Endothelial cell of umbilical vein (primary cell): ENCODE measurements at regions not wholly inside any gene's neighbourhood (a gene's known extent, or its start where the extent isn't known, plus 50 kb on each side); places are given as distances from the start of the nearest gene placed in this dataset.

Source experiments
- BruUV-seq: library from RNA; stranded (reverse); fragments of 400-500 nt; replicated peaks from 2 replicates; lab custom pipeline; 2021; lab: Mats Ljungman, UMichigan
- CTCF ChIA-PET: fragments of 300-600, 350-600 bp; sonication (Branson Sonifier 250); formaldehyde crosslinking; loops from one replicate; lab custom pipeline; 2021; ENCODE audit warnings: antibody characterized with exemption, inconsistent platforms; lab: Charles Lee
- POLR2A ChIA-PET: fragments of 300-600, 350-600 bp; sonication (Branson Sonifier 250); formaldehyde crosslinking; loops from one replicate; lab custom pipeline; 2021; ENCODE audit warnings: antibody characterized with exemption, inconsistent platforms; lab: Charles Lee
- DNase-seq: peaks from one replicate; pipeline ENCODE4 v3.0.0-alpha.2; 2011; ENCODE audit warnings: low read depth, low spot score
- FAIRE-seq: peaks from 2 replicates; lab custom pipeline; 2011; peaks lifted over from hg19 to GRCh38; lab: Jason Lieb, UNC
- H2AFZ ChIP-seq: 2 replicates; pipeline ENCODE4 v1.6.0; 2012; ENCODE audit warnings: low read depth, low read length, control low read depth, inconsistent platforms
- H3K27ac ChIP-seq: 2 replicates; pipeline ENCODE4 v1.5.1; 2011; ENCODE audit warnings: low read depth, mild to moderate bottlenecking, control low read depth, low read length, moderate library complexity; ENCODE audit not compliant: insufficient read depth
- H3K27me3 ChIP-seq, 2 experiments: 2 replicates each; pipeline versions ENCODE4 v1.6.0 to v1.6.1; 2011; ENCODE audit warnings: low read length in 2 of 2, mixed read lengths in 1 of 2; ENCODE audit not compliant: control insufficient read depth in 2 of 2, insufficient read depth in 2 of 2
- H3K36me3 ChIP-seq, 2 experiments: 2 replicates in 1 of 2; 3 replicates in 1 of 2; pipeline ENCODE4 v1.5.1; 2011; ENCODE audit warnings: low read length in 2 of 2, mild to moderate bottlenecking in 1 of 2, moderate library complexity in 1 of 2; ENCODE audit not compliant: control insufficient read depth in 2 of 2, insufficient read depth in 2 of 2; ENCODE audit errors: extremely low read depth in 1 of 2
- H3K4me1 ChIP-seq: 3 replicates; pipeline ENCODE4 v1.5.1; 2011; ENCODE audit warnings: mild to moderate bottlenecking, low read length; ENCODE audit not compliant: control insufficient read depth, insufficient read depth; ENCODE audit errors: extremely low read depth
- H3K4me2 ChIP-seq: 2 replicates; pipeline ENCODE4 v1.6.1; 2011; ENCODE audit warnings: low read length, control low read depth, mixed read lengths; ENCODE audit not compliant: insufficient read depth
- H3K4me3 ChIP-seq, 3 experiments: fragments of 200-600 bp in 1 of 3; sonication (generic), shearing (Covaris generic) in 1 of 3; replicated peaks in 1 of 3; 2 replicates each; pipeline ENCODE4 v1.5.1; 2011 to 2016; ENCODE audit warnings: control low read depth in 3 of 3, low read length in 3 of 3, mild to moderate bottlenecking in 2 of 3, inconsistent platforms in 1 of 3, low read depth in 1 of 3, moderate library complexity in 1 of 3; ENCODE audit not compliant: insufficient read depth in 1 of 3
- H3K79me2 ChIP-seq: 2 replicates; pipeline ENCODE4 v1.6.0; 2012; ENCODE audit warnings: low read length, inconsistent platforms; ENCODE audit not compliant: control insufficient read depth, insufficient read depth
- H3K9ac ChIP-seq: replicated peaks from 2 replicates; pipeline ENCODE3; 2011; ENCODE audit warnings: low read length, control low read depth; ENCODE audit not compliant: insufficient read depth; ENCODE audit errors: extremely low read depth
- H3K9me1 ChIP-seq: replicated peaks from 3 replicates; pipeline ENCODE4 v1.6.0; 2011; ENCODE audit warnings: mild to moderate bottlenecking, low read length; ENCODE audit not compliant: control insufficient read depth, insufficient read depth; ENCODE audit errors: extremely low read depth
- H3K9me3 ChIP-seq: replicated peaks from 2 replicates; pipeline ENCODE4 v1.5.1; 2012; ENCODE audit warnings: low read length, inconsistent platforms; ENCODE audit not compliant: control insufficient read depth, insufficient read depth
- H4K20me1 ChIP-seq: replicated peaks from 2 replicates; pipeline ENCODE3; 2011; ENCODE audit warnings: mild to moderate bottlenecking, low read length; ENCODE audit not compliant: control insufficient read depth, insufficient read depth; ENCODE audit errors: extremely low read depth
- EZH2 ChIP-seq: IDR thresholded peaks from 2 replicates; pipeline ENCODE4 v1.6.1; 2012; ENCODE audit warnings: borderline replicate concordance, low read depth, mild to moderate bottlenecking, moderate library complexity, low read length, inconsistent platforms; ENCODE audit not compliant: severe bottlenecking
- FOS ChIP-seq: IDR thresholded peaks from 2 replicates; pipeline ENCODE4 v1.6.1; 2011; ENCODE audit warnings: mild to moderate bottlenecking, low read length, moderate library complexity, borderline replicate concordance; ENCODE audit not compliant: insufficient read depth
- GATA2 ChIP-seq: IDR thresholded peaks from 2 replicates; pipeline ENCODE4 v1.7.0; 2011; ENCODE audit warnings: low read depth, mild to moderate bottlenecking, moderate library complexity, mixed read lengths, low read length; ENCODE audit not compliant: insufficient read length, insufficient read depth
- JUN ChIP-seq: IDR thresholded peaks from 2 replicates; pipeline ENCODE4 v1.6.1; 2011; ENCODE audit warnings: borderline replicate concordance, low read depth; ENCODE audit not compliant: insufficient read length, insufficient read depth
- MYC ChIP-seq: IDR thresholded peaks from one replicate; pipeline ENCODE4 v1.6.1; 2011; ENCODE audit warnings: mild to moderate bottlenecking, low read depth, low read length
- POLR2A ChIP-seq: IDR thresholded peaks from 2 replicates; pipeline ENCODE4 v1.6.1; 2012; ENCODE audit warnings: low read depth, mild to moderate bottlenecking, control low read depth, low read length
- POLR2AphosphoS5 ChIP-seq: IDR thresholded peaks from 2 replicates; pipeline ENCODE4 v1.6.1; 2012; ENCODE audit warnings: low read depth, mild to moderate bottlenecking, control low read depth, low read length, moderate library complexity; ENCODE audit not compliant: insufficient read depth
- dilution Hi-C: fragments of 300-500 bp; cut with MboI; formaldehyde crosslinking; loops from one replicate; pipeline ENCODE4 v1.15.0; 2019; ENCODE audit warnings: low sequenced_read_pairs; ENCODE audit not compliant: extremely low pct_ligation_motif_present
- intact Hi-C: fragments of 100-400 bp; cut with micrococcal nuclease; formaldehyde crosslinking; loops from one replicate; pipeline ENCODE4 v1.10.0; 2022
- TF ChIP-seq, protein P1 (sequence below), 2 donors: IDR thresholded peaks; 1 replicate in 1 of 2; 2 replicates in 1 of 2; pipeline ENCODE4 v1.5.1; 2011; ENCODE audit warnings: low read length in 2 of 2, mild to moderate bottlenecking in 2 of 2, moderate library complexity in 2 of 2, control low read depth in 1 of 2, inconsistent platforms in 1 of 2, low read depth in 1 of 2; ENCODE audit not compliant: insufficient read depth in 1 of 2; ENCODE audit errors: extremely low read depth in 1 of 2
- TF ChIP-seq, protein P2 (sequence below): IDR thresholded peaks from 2 replicates; pipeline ENCODE4 v1.6.1; 2011; ENCODE audit not compliant: insufficient read depth, insufficient read length

DNA sequence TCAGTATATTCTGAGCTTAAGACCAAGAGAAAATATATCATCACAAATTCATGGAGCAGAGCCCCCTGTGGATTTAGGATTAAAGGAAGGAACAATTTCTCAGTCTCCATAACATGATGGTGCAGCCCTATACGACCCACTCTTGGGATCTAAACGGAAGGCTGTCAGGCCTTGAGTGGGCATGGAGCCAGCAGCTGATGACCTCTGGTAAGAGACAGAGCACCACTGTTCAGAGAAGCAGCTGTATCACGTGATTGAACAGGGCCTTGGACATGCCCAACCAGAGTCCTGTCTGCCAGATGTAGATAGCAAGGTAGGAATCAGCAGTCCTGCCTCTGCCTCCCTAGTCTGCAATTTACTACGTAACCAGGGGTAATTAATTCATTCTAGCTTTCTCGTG lies 259.4 kb upstream of the POU3F2 start:
- no peak overlapping the region for H3K4me3 ChIP-seq
- DNase-seq, result no peak
- H3K9ac ChIP-seq, result no peak overlapping the region
- no peak for FAIRE-seq
- H3K4me2 ChIP-seq, result no peak overlapping the region
- no peaks in the 10 kb centered on the region for H3K79me2 ChIP-seq
- H3K9me3 ChIP-seq, result peaks cover 2% of the 10 kb centered on the region
- no peaks in the 10 kb centered on the region for H3K27me3 ChIP-seq
- dilution Hi-C loops (no loop called here), intact Hi-C loops (no loop called here)
- BruUV-seq, result no TSS peak
- TF ChIP-seq POLR2A (no peak), JUN (no peak), EZH2 (no peak), FOS (no peak), MYC (no peak), GATA2 (no peak), POLR2AphosphoS5 (no peak)
- TF ChIP-seq, protein P1, sequence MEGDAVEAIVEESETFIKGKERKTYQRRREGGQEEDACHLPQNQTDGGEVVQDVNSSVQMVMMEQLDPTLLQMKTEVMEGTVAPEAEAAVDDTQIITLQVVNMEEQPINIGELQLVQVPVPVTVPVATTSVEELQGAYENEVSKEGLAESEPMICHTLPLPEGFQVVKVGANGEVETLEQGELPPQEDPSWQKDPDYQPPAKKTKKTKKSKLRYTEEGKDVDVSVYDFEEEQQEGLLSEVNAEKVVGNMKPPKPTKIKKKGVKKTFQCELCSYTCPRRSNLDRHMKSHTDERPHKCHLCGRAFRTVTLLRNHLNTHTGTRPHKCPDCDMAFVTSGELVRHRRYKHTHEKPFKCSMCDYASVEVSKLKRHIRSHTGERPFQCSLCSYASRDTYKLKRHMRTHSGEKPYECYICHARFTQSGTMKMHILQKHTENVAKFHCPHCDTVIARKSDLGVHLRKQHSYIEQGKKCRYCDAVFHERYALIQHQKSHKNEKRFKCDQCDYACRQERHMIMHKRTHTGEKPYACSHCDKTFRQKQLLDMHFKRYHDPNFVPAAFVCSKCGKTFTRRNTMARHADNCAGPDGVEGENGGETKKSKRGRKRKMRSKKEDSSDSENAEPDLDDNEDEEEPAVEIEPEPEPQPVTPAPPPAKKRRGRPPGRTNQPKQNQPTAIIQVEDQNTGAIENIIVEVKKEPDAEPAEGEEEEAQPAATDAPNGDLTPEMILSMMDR (IDR thresholded peaks at IDR 0.05; ENCODE audit: extremely low read depth in 1 of 2, insufficient read depth in 1 of 2, low read depth in 1 of 2, low read length in 2 of 2), result no peak
- TF ChIP-seq, protein P2, sequence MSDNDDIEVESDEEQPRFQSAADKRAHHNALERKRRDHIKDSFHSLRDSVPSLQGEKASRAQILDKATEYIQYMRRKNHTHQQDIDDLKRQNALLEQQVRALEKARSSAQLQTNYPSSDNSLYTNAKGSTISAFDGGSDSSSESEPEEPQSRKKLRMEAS, result no peak
- H2AFZ ChIP-seq, result no peak overlapping the region
- H3K4me1 ChIP-seq, result no peaks in the 10 kb centered on the region
- no peak overlapping the region for H3K27ac ChIP-seq
- no peaks in the 10 kb centered on the region for H3K36me3 ChIP-seq
- POLR2A ChIA-PET, result no interaction called here
- no peaks in the 10 kb centered on the region for H3K9me1 ChIP-seq
- no peaks in the 10 kb centered on the region for H4K20me1 ChIP-seq
- CTCF ChIA-PET, result no interaction called here
